GM12892 (cell line): ENCODE measurements at regions not wholly inside any gene's neighbourhood (a gene's known extent, or its start where the extent isn't known, plus 50 kb on each side); places are given as distances from the start of the nearest gene placed in this dataset.

Experiments used
- POLR2A ChIP-seq: IDR thresholded peaks from 2 replicates; pipeline ENCODE4 v1.6.1; 2011; ENCODE audit warnings: low read depth, low read length, control low read depth
- POLR2AphosphoS5 ChIP-seq: IDR thresholded peaks from 2 replicates; pipeline ENCODE4 v1.6.1; 2011; ENCODE audit warnings: low read depth, low read length, control low read depth
- TAF1 ChIP-seq: IDR thresholded peaks from 2 replicates; pipeline ENCODE4 v1.6.1; 2011; ENCODE audit warnings: low read depth, mild to moderate bottlenecking, control low read depth, low read length, borderline replicate concordance

GRCh38 chr18:71130351-71130750 is 841.5 kb downstream of the SOCS6 start:
- TF ChIP-seq POLR2AphosphoS5 (no peak), POLR2A (no peak), TAF1 (no peak)
